Esophagus squamous epithelium (tissue), 5 donors: ENCODE measurements at regions not wholly inside any gene's neighbourhood (a gene's known extent, or its start where the extent isn't known, plus 50 kb on each side); places are given as distances from the start of the nearest gene placed in this dataset.

Experiments used
- DNase-seq: peaks from one replicate; lab custom pipeline; 2025; lab: John Stamatoyannopoulos, UW
- H3K27ac ChIP-seq, 4 donors: fragments of 200-600 bp; sonication (generic); one replicate each; pipeline ENCODE4 v1.5.1; 2016 to 2019; ENCODE audit warnings: mild to moderate bottlenecking in 1 of 4
- H3K27me3 ChIP-seq, 4 donors: fragments of 200-600 bp; sonication (generic); 1 replicate in 3 of 4; 2 replicates in 1 of 4; pipeline versions ENCODE4 v1.5.1 to v1.6.0; 2017 to 2021; ENCODE audit warnings: antibody characterized with exemption in 1 of 4
- H3K36me3 ChIP-seq, 3 donors: fragments of 200-600 bp; sonication (generic); one replicate each; pipeline ENCODE4 v1.5.1; 2016 to 2019
- H3K4me1 ChIP-seq, 3 donors: fragments of 200-600 bp; sonication (generic); one replicate each; pipeline ENCODE4 v1.5.1; 2017 to 2019
- H3K4me3 ChIP-seq, 4 donors: fragments of 200-600 bp; sonication (generic); 1 replicate in 3 of 4; 2 replicates in 1 of 4; pipeline ENCODE4 v1.5.1; 2016 to 2019; ENCODE audit warnings: mild to moderate bottlenecking in 2 of 4, moderate library complexity in 1 of 4
- H3K9me3 ChIP-seq, 3 donors: fragments of 200-600 bp; sonication (generic); one replicate each; pipeline ENCODE4 v1.5.1; 2016 to 2019
- POLR2A ChIP-seq, 4 donors: fragments of 450-650 bp; IDR thresholded peaks; one replicate each; pipeline ENCODE4 v1.6.1; 2017; ENCODE audit warnings: antibody characterized with exemption in 4 of 4, mild to moderate bottlenecking in 4 of 4, moderate library complexity in 3 of 4
- WGBS, 2 donors: methylation state at CpG; one replicate each; pipeline ENCODE4 v1.1.5; 2018; 5-methylcytosine and 5-hydroxymethylcytosine counted together
- intact Hi-C: fragments of 100-400 bp; cut with DNase I; formaldehyde crosslinking; loops from one replicate; pipeline ENCODE4 v1.15.0; 2022
- TF ChIP-seq, protein P1 (sequence below), 6 experiments: fragments of 450-650 bp in 4 of 6; fragments of 200-600 bp in 2 of 6; sonication (generic) in 2 of 6; IDR thresholded peaks; one replicate each; pipeline ENCODE4 v1.5.1; 2016 to 2019; ENCODE audit warnings: antibody characterized with exemption in 6 of 6, mild to moderate bottlenecking in 4 of 6, moderate library complexity in 4 of 6
- donor health status: DM: yes; HTN: yes; CAD: no.

DNA sequence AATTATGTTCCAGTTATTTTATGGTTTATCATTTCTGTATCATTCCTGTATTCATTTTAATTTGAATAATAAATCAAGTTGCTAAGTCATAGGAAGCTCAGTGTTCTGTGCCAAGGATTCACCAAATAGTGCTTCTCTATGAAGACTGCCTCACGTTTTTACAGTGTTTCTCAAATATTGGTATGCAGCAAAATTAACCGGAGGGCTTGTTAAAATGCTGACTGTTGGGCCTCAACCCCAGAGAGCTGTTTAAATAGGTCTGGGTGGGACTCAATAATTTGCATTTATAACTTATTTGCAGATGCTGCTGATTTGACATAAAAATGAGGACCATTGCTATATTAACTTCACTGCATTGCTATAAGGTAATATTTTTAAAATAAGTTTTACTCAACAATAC lies 166.7 kb downstream of the TINAG start:
- H3K4me3 ChIP-seq = no peak overlapping the region
- intact Hi-C loops = no loop called here
- no peak overlapping the region for H3K27ac ChIP-seq
- TF ChIP-seq, protein P1, sequence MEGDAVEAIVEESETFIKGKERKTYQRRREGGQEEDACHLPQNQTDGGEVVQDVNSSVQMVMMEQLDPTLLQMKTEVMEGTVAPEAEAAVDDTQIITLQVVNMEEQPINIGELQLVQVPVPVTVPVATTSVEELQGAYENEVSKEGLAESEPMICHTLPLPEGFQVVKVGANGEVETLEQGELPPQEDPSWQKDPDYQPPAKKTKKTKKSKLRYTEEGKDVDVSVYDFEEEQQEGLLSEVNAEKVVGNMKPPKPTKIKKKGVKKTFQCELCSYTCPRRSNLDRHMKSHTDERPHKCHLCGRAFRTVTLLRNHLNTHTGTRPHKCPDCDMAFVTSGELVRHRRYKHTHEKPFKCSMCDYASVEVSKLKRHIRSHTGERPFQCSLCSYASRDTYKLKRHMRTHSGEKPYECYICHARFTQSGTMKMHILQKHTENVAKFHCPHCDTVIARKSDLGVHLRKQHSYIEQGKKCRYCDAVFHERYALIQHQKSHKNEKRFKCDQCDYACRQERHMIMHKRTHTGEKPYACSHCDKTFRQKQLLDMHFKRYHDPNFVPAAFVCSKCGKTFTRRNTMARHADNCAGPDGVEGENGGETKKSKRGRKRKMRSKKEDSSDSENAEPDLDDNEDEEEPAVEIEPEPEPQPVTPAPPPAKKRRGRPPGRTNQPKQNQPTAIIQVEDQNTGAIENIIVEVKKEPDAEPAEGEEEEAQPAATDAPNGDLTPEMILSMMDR (IDR thresholded peaks at IDR 0.05) = no peak
- TF ChIP-seq POLR2A (IDR thresholded peaks at IDR 0.05) = no peak
- WGBS, 2 donors = 71 to 82% methylated on average over 2 of the region's 2 CpGs
- peaks cover 0 to 8% (median 0%) of the 10 kb centered on the region in 3 donors for H3K4me1 ChIP-seq
- no peak for DNase-seq
- no peaks in the 10 kb centered on the region for H3K36me3 ChIP-seq
- no peaks in the 10 kb centered on the region for H3K27me3 ChIP-seq
- no peaks in the 10 kb centered on the region for H3K9me3 ChIP-seq

DNA sequence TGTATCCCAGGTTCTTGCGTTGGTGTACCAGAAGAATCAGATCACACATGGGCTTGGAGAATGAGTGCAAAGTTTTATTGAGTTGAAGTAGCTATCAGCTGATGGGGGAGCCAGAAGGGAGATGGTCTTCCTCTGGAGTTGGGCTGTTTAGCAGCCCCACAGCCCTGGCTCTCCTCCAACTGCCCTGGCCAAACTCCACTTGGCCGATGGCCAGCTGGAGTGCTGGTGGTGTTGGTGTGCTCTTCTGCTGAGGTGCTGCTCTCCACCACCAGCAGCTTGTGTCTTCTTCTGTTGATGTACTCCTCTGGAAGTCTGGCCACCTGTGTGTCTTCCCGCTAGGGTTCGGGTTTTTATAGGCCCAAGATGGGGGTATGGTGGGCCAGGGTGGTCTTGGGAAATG lies 172.8 kb downstream of the TINAG start:
- no peaks in the 10 kb centered on the region for H3K36me3 ChIP-seq
- no peak for TF ChIP-seq POLR2A (IDR thresholded peaks at IDR 0.05)
- TF ChIP-seq, protein P1 (IDR thresholded peaks at IDR 0.05) = no peak
- no peaks in the 10 kb centered on the region for H3K9me3 ChIP-seq
- DNase-seq = no peak
- H3K4me3 ChIP-seq = no peak overlapping the region
- H3K27me3 ChIP-seq = no peaks in the 10 kb centered on the region
- intact Hi-C loops = no loop called here
- H3K27ac ChIP-seq = no peak overlapping the region
- 87 to 100% methylated on average over 2 to 3 of the region's 4 CpGs for WGBS, 2 donors
- H3K4me1 ChIP-seq = no peaks in the 10 kb centered on the region

DNA sequence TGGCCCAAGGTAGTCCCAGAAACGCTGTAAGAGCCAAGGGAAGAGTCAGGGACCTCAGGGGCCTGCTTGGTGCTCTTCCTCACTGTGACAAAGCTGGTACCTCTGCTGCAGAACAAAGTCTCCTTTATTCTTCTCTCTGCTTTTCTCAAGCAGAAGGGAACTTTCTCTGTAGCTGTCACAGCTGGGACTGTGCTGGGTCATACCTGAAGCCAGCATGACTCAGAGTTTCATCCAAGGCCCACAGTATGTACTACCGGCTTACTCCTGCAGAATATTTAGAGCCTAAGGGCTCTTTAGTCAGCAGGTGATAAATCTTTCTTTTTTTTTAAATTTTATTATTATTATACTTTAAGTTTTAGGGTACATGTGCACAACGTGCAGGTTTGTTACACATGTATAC lies 183.2 kb downstream of the TINAG start:
- Histone ChIP-seq H3K4me1 (no peaks in the 10 kb centered on the region), H3K27me3 (no peaks in the 10 kb centered on the region), H3K4me3 (no peak overlapping the region), H3K27ac (no peak overlapping the region), H3K9me3 (peaks cover 0 to 13% (median 0%) of the 10 kb centered on the region in 3 donors), H3K36me3 (no peaks in the 10 kb centered on the region)
- no peak for DNase-seq
- intact Hi-C loops = no loop called here
- 40 to 76% methylated on average over 3 of the region's 3 CpGs for WGBS, 2 donors
- no peak for TF ChIP-seq POLR2A (IDR thresholded peaks at IDR 0.05)
- TF ChIP-seq, protein P1 (IDR thresholded peaks at IDR 0.05) = no peak

DNA sequence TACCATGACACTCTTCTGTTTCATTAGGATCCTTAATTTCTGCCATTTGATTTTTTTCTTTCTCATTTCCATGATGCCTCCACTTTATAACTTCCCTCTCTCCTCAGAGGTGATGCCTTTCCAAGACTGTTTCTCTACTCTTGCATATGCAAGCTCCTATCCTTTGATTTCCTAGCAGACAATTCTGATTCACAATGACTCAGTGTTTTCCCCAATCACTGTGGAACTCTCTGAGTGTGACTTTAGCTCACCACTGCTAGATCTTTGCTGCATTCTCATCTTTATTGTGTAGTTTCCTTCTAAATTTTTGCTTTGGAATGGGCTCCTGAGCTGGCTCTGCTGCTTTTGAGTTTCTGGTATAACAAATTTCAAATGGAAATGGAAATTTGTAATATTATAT lies 184.9 kb downstream of the TINAG start:
- H3K9me3 ChIP-seq = peaks cover 0 to 13% (median 0%) of the 10 kb centered on the region in 3 donors
- no peak for DNase-seq
- no peaks in the 10 kb centered on the region for H3K36me3 ChIP-seq
- H3K4me1 ChIP-seq = no peaks in the 10 kb centered on the region
- H3K27ac ChIP-seq = no peak overlapping the region
- TF ChIP-seq POLR2A (IDR thresholded peaks at IDR 0.05) = no peak
- TF ChIP-seq, protein P1 (IDR thresholded peaks at IDR 0.05) = no peak
- intact Hi-C loops = no loop called here
- H3K27me3 ChIP-seq = no peaks in the 10 kb centered on the region
- no peak overlapping the region for H3K4me3 ChIP-seq

DNA sequence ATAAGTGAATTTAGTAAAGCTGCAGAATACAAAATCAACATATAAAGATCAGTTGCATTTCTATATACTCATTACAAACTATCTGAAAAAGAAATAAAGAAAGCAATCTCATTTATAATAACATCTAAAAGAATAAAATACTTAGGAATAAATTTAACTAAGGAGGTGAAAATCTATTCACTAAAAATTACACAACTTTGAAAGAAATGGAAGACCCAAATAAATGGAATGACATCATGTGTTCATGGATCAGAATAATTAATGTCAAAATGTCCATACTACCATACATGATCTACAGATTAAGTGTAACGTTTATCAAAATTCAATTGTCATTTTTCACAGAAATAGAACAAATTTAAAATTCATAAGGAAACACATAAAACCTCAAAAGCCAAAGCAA lies 194.9 kb downstream of the TINAG start:
- no peaks in the 10 kb centered on the region for H3K36me3 ChIP-seq
- no peak for DNase-seq
- H3K9me3 ChIP-seq = peaks cover 0 to 9% (median 6%) of the 10 kb centered on the region in 3 donors
- intact Hi-C loops = no loop called here
- H3K27ac ChIP-seq = no peak overlapping the region
- 55 to 64% methylated on average over 1 of the region's 1 CpG for WGBS, 2 donors
- no peak overlapping the region for H3K4me3 ChIP-seq
- no peaks in the 10 kb centered on the region for H3K4me1 ChIP-seq
- TF ChIP-seq, protein P1 (IDR thresholded peaks at IDR 0.05) = no peak
- TF ChIP-seq POLR2A (IDR thresholded peaks at IDR 0.05) = no peak
- H3K27me3 ChIP-seq = no peaks in the 10 kb centered on the region
